Spleen (tissue), 7 donors: ENCODE measurements at regions not wholly inside any gene's neighbourhood (a gene's known extent, or its start where the extent isn't known, plus 50 kb on each side); places are given as distances from the start of the nearest gene placed in this dataset.

Experiments used
- POLR2A ChIP-seq, 3 donors: fragments of 450-650 bp; IDR thresholded peaks; one replicate each; pipeline ENCODE4 v1.5.1; 2017; ENCODE audit warnings: antibody characterized with exemption in 3 of 3, mild to moderate bottlenecking in 1 of 3
- TF ChIP-seq, protein P1 (sequence below), 11 experiments: fragments of 200-600 bp in 7 of 11; fragments of 450-650 bp in 4 of 11; sonication (generic) in 4 of 11; IDR thresholded peaks in 8 of 11; conservative IDR thresholded peaks in 3 of 11; 1 replicate in 7 of 11; 2 replicates in 4 of 11; pipeline versions ENCODE4 v1.4.0 to v1.8.0; 2016 to 2021; ENCODE audit warnings: antibody characterized with exemption in 11 of 11, inconsistent platforms in 4 of 11, mild to moderate bottlenecking in 1 of 11
- donor health status: DM: no; HTN: no; CAD: no; lungs with moderate emphysema.
- donor health status: DM: no; HTN: no; CAD: no.
- donor health status: DM: no; HTN: no; CAD: no.

DNA sequence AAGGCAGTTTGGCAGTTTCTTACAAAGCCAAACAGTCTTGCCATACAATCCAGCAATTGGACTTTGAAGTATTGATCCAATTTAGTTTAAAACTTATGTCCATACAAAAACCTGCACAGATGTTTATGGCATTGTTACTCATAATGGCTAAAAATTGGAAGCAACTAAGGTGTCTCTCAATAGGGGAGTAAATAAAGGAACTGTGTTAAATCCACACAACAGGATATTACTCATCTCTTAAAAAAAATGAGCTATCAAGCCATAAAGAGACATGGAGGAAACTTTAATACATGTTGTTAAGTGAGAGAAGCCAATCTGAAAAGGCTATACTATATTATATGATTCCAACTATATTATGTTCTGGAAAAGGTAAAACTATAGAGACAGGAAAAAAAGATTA is 313.6 kb upstream of the CD180 start:
- TF ChIP-seq, protein P1, sequence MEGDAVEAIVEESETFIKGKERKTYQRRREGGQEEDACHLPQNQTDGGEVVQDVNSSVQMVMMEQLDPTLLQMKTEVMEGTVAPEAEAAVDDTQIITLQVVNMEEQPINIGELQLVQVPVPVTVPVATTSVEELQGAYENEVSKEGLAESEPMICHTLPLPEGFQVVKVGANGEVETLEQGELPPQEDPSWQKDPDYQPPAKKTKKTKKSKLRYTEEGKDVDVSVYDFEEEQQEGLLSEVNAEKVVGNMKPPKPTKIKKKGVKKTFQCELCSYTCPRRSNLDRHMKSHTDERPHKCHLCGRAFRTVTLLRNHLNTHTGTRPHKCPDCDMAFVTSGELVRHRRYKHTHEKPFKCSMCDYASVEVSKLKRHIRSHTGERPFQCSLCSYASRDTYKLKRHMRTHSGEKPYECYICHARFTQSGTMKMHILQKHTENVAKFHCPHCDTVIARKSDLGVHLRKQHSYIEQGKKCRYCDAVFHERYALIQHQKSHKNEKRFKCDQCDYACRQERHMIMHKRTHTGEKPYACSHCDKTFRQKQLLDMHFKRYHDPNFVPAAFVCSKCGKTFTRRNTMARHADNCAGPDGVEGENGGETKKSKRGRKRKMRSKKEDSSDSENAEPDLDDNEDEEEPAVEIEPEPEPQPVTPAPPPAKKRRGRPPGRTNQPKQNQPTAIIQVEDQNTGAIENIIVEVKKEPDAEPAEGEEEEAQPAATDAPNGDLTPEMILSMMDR (IDR thresholded peaks at IDR 0.05 in 8 of 11, conservative IDR thresholded peaks at IDR 0.05 in 3 of 11), result no peak
- TF ChIP-seq POLR2A (IDR thresholded peaks at IDR 0.05), result no peak
